Fibroblast of lung (primary cell): ENCODE measurements at regions not wholly inside any gene's neighbourhood (a gene's known extent, or its start where the extent isn't known, plus 50 kb on each side); places are given as distances from the start of the nearest gene placed in this dataset.

ENCODE experiments used
- DNase-seq, 2 donors: peaks; one replicate each; pipeline versions ENCODE4 v3.0.0 to v3.0.0-alpha.2; 2010; ENCODE audit warnings: low read depth in 2 of 2
- H2AFZ ChIP-seq: 2 replicates; pipeline ENCODE4 v1.5.1; 2012; ENCODE audit warnings: low read length, control low read depth, inconsistent platforms
- H3K27ac ChIP-seq: 2 replicates; pipeline ENCODE4 v1.5.1; 2011; ENCODE audit warnings: low read length, control low read depth; ENCODE audit not compliant: insufficient read depth
- H3K27me3 ChIP-seq: 2 replicates; pipeline ENCODE4 v1.5.1; 2011; ENCODE audit warnings: mild to moderate bottlenecking, low read length; ENCODE audit not compliant: control insufficient read depth, insufficient read depth
- H3K36me3 ChIP-seq: 2 replicates; pipeline ENCODE4 v1.5.1; 2011; ENCODE audit warnings: low read length; ENCODE audit not compliant: control insufficient read depth, insufficient read depth
- H3K4me1 ChIP-seq: 2 replicates; pipeline ENCODE4 v1.5.1; 2011; ENCODE audit warnings: low read length; ENCODE audit not compliant: control insufficient read depth, insufficient read depth; ENCODE audit errors: extremely low read depth
- H3K4me2 ChIP-seq: 2 replicates; pipeline ENCODE4 v1.5.1; 2011; ENCODE audit warnings: low read length, control low read depth; ENCODE audit not compliant: insufficient read depth; ENCODE audit errors: extremely low read depth
- H3K4me3 ChIP-seq, 4 experiments: fragments of 200-600 bp in 1 of 4; sonication (generic) in 1 of 4; replicated peaks in 1 of 4; 2 replicates each; pipeline ENCODE4 v1.5.1; 2011 to 2016; ENCODE audit warnings: low read length in 4 of 4, low read depth in 3 of 4, mild to moderate bottlenecking in 3 of 4, control low read depth in 2 of 4, inconsistent platforms in 1 of 4, mixed read lengths in 1 of 4; ENCODE audit not compliant: insufficient read depth in 1 of 4; ENCODE audit errors: control extremely low read depth in 1 of 4
- H3K79me2 ChIP-seq: 2 replicates; pipeline ENCODE4 v1.5.1; 2012; ENCODE audit warnings: mild to moderate bottlenecking, low read length, inconsistent platforms; ENCODE audit not compliant: control insufficient read depth, insufficient read depth
- H3K9ac ChIP-seq: 2 replicates; pipeline ENCODE4 v1.5.1; 2011; ENCODE audit warnings: mild to moderate bottlenecking, low read length, control low read depth; ENCODE audit not compliant: insufficient read depth
- H3K9me3 ChIP-seq: 2 replicates; pipeline ENCODE4 v1.5.1; 2012; ENCODE audit warnings: low read depth, low read length; ENCODE audit not compliant: control insufficient read depth, insufficient read depth
- H4K20me1 ChIP-seq: 2 replicates; pipeline ENCODE4 v1.5.1; 2011; ENCODE audit warnings: low read length; ENCODE audit not compliant: control insufficient read depth, insufficient read depth; ENCODE audit errors: extremely low read depth
- CTCF ChIP-seq, 2 donors: IDR thresholded peaks in 1 of 2; conservative IDR thresholded peaks in 1 of 2; 1 replicate in 1 of 2; 2 replicates in 1 of 2; pipeline ENCODE4 v1.5.1; 2011 to 2012; ENCODE audit warnings: low read length in 2 of 2, control low read depth in 1 of 2, inconsistent platforms in 1 of 2, low read depth in 1 of 2, mild to moderate bottlenecking in 1 of 2
- EZH2 ChIP-seq: IDR thresholded peaks from 2 replicates; pipeline ENCODE4 v1.5.1; 2012; ENCODE audit warnings: low read length, control low read depth, mild to moderate bottlenecking; ENCODE audit errors: missing control alignments

GRCh38 chr12:83326666-83327065, 640.0 kb downstream of the TMTC2 start:
- H3K36me3 ChIP-seq: no peaks in the 10 kb centered on the region
- H4K20me1 ChIP-seq: no peaks in the 10 kb centered on the region
- no peaks in the 10 kb centered on the region for H3K27me3 ChIP-seq
- H3K79me2 ChIP-seq: no peaks in the 10 kb centered on the region
- H2AFZ ChIP-seq: no peak overlapping the region
- no peaks in the 10 kb centered on the region for H3K4me1 ChIP-seq
- no peak for DNase-seq
- no peaks in the 10 kb centered on the region for H3K9me3 ChIP-seq
- no peak overlapping the region for H3K4me3 ChIP-seq
- H3K27ac ChIP-seq: no peak overlapping the region
- H3K9ac ChIP-seq: no peak overlapping the region
- TF ChIP-seq EZH2 (no peak), CTCF (conservative IDR thresholded peaks at IDR 0.05 in 1 of 2, IDR thresholded peaks at IDR 0.05 in 1 of 2; ENCODE audit: low read depth in 1 of 2, low read length in 2 of 2) (no peak)
- no peak overlapping the region for H3K4me2 ChIP-seq

- Histone ChIP-seq H3K9me3 (no peaks in the 10 kb centered on the region), H3K79me2 (no peaks in the 10 kb centered on the region), H3K27me3 (no peaks in the 10 kb centered on the region), H4K20me1 (no peaks in the 10 kb centered on the region), H3K9ac (no peak overlapping the region), H3K27ac (no peak overlapping the region), H2AFZ (no peak overlapping the region), H3K36me3 (no peaks in the 10 kb centered on the region), H3K4me3 (no peak overlapping the region), H3K4me1 (no peaks in the 10 kb centered on the region), H3K4me2 (no peak overlapping the region)
- TF ChIP-seq CTCF (conservative IDR thresholded peaks at IDR 0.05 in 1 of 2, IDR thresholded peaks at IDR 0.05 in 1 of 2; ENCODE audit: low read depth in 1 of 2, low read length in 2 of 2) (no peak), EZH2 (no peak)
- DNase-seq: no peak
Measured at GRCh38 chr12:83323866-83324265, 637.2 kb downstream of the TMTC2 start.

GRCh38 chr12:83322809-83323208, 636.1 kb downstream of the TMTC2 start:
- DNase-seq: no peak
- H4K20me1 ChIP-seq: no peaks in the 10 kb centered on the region

More at GRCh38 chr12:83322809-83323208, 636.1 kb downstream of the TMTC2 start:
- H3K9me3 ChIP-seq: no peaks in the 10 kb centered on the region
- H3K4me3 ChIP-seq: no peak overlapping the region
- no peak overlapping the region for H3K27ac ChIP-seq
- no peaks in the 10 kb centered on the region for H3K27me3 ChIP-seq
- H3K79me2 ChIP-seq: no peaks in the 10 kb centered on the region
- H3K4me2 ChIP-seq: no peak overlapping the region
- no peaks in the 10 kb centered on the region for H3K4me1 ChIP-seq
- no peak overlapping the region for H2AFZ ChIP-seq
- no peak for TF ChIP-seq CTCF (conservative IDR thresholded peaks at IDR 0.05 in 1 of 2, IDR thresholded peaks at IDR 0.05 in 1 of 2; ENCODE audit: low read depth in 1 of 2, low read length in 2 of 2)
- no peaks in the 10 kb centered on the region for H3K36me3 ChIP-seq
- H3K9ac ChIP-seq: no peak overlapping the region
